ENCODE measurements at regions not wholly inside any gene's neighbourhood (a gene's known extent, or its start where the extent isn't known, plus 50 kb on each side); places are given as distances from the start of the nearest gene placed in this dataset.
"Not testable (repeated sequence)": the region's sequence is repeated elsewhere in the genome, so short reads cannot be mapped to it uniquely, and the experiment has no call there.

- no peak for DNase-seq
These were observed 227.3 kb downstream of the LURAP1L start for GRCh38 chr9:13001989-13002580.

- no peak for DNase-seq
These were observed 227.9 kb downstream of the LURAP1L start for GRCh38 chr9:13002740-13003139.

DNA sequence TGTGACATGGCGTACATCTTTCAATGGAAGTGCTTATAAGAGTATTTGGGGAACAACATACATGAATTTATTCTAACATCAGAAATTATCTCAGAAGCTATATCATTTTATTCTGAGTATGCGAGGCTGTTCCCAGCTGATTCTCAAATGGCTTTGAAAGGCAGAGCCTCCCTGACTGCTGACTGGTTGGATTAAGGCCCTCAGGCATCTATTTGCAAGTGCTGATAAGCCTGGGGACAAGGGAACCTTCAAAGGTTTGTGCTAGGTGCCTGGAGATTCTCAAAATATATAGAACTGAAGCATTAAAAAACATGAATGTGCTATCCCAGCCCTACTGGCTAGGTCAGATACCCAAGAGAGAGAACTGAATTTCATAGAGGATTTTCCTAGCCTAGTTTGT lies 235.1 kb downstream of the LURAP1L start:
- DNase-seq: no peak

- no peak for DNase-seq
These were observed 239.4 kb downstream of the LURAP1L start for GRCh38 chr9:13013991-13014883.

DNA sequence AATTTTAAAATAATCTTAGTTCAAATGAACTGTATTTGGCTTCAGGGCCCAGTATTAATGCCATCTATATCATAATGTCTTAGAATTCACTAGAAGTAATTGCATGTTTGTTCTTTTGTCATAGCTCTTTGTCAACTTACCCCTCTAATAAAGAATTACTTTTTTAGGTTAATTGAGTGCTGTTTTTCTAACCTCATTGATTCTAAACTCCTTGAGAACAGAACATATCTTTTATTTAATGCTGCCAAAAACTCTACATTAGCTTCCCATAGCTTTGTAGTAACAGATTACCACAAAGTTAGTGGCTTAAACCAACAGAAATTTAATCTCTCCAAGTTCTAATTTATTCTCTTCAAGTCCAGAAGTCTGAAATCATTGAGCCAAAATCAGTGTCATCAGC lies 242.4 kb downstream of the LURAP1L start:
- no peak for DNase-seq

- no peak for DNase-seq
These were observed 245.6 kb downstream of the LURAP1L start for GRCh38 chr9:13020146-13021040.

DNA sequence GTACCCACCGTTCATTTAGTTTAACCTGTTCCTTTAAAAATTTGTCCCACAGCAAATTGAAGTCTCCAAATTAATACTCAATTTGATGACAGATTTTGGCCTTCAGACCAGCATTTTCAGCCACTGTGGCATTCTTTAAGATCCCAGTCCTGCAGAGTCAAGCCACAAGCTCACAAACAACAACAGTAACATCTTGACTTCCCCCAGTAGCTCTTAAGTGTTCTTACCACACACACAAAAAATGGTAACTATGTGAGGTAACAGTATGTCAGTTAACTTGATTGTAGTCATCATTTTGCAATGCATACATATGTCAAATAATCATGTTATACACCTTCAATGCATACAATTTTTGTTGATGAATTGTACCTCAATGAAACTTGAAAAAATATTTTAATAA lies 247.9 kb downstream of the LURAP1L start:
- no peak for DNase-seq

DNA sequence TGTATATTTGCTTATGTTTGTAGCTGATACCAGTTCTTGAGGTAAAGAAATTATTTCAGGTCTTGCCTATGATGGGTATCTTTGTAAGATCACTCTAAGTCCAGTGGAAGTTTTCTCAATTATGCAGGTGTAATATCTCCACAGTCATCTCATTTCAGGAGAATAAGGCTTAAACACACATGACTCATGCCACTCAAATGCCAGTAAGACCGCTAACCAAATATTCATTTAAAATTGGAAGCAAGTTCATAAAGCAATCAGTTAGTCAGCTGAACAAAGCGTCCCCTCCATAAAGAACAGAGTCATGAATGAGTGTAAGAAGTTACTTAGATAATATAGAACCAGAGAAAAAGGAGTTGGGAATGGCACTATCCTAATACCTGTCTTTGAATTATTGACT lies 248.7 kb downstream of the LURAP1L start:
- DNase-seq: no peak

- DNase-seq: no peak
These were observed 252.1 kb downstream of the LURAP1L start for GRCh38 chr9:13026956-13027355.

DNA sequence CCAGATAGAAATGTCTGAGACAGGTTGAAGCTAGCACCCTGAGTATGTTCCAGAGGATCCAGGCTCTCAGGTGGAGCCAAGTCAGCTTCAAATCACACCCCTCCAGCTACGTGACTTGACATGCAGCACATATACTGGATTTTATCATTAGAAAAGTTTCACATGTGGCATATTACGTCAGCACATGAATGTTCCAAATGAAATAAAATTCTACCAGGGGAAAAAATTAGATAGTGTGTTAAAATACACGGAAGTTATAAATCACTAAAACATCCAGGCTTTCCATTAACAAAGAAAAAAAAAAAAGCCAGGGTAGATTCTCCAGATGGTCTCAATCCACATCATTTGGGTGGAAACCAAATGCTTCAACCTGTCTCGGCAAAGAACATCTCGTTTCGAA lies 251.6 kb downstream of the MPDZ start:
- no peak for DNase-seq

DNA sequence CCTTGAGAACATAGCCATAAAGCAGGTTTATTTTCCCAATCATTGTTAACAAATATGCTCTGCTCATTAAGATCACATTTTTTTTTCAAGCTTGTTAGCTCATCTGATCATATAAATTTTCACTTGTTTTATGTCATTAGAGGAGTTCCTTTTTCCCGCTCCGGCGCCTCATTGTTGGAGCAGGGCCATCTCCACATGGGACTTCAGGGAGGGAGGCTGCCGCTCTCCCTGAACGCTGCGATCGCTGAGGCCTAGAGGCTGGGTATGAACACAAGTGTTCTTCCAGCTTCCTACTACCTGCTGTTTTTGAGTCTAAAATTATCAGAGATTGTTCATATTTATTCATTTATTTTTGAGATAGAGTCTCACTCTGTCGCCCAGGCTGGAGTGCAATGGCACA lies 246.9 kb downstream of the MPDZ start:
- DNase-seq: no peak

- peak; percentile 51 for DNase-seq
These were observed 245.4 kb downstream of the MPDZ start for GRCh38 chr9:13033959-13034693.

GRCh38 chr9:13034694-13035002 lies 244.8 kb downstream of the MPDZ start:
- DNase-seq: no peak

- no peak for DNase-seq
These were observed 243.7 kb downstream of the MPDZ start for GRCh38 chr9:13035822-13036221.

- DNase-seq: not testable (repeated sequence)
These were observed 241.7 kb downstream of the MPDZ start for GRCh38 chr9:13037808-13038207.

- DNase-seq: no peak
These were observed 231.5 kb downstream of the MPDZ start for GRCh38 chr9:13047827-13048587.

DNA sequence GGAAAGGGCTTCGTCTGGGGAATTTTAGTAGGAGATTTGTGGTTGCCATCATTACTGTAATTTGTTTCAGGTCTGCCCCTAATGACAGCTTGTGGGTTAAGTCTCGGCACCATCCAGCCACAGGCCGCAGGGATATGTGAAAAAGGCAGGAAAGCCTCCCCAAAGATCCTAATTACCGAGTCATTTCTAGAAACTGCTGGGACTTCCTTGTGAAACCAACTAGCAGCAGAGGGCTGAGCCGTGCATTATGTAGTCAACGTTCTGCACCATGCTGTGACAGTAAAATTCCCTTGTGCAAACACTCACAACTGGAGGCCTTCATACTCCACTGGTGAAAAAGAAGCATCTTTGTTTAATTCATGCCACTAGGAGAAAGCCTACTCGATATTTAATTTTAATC lies 230.3 kb downstream of the MPDZ start:
- DNase-seq: no peak

- no peak for DNase-seq
These were observed 226.0 kb downstream of the MPDZ start for GRCh38 chr9:13053504-13053903.

GRCh38 chr9:13054389-13054788 lies 225.1 kb downstream of the MPDZ start:
- DNase-seq: no peak
